ENCODE measurements at regions not wholly inside any gene's neighbourhood (a gene's known extent, or its start where the extent isn't known, plus 50 kb on each side); places are given as distances from the start of the nearest gene placed in this dataset.

DNA sequence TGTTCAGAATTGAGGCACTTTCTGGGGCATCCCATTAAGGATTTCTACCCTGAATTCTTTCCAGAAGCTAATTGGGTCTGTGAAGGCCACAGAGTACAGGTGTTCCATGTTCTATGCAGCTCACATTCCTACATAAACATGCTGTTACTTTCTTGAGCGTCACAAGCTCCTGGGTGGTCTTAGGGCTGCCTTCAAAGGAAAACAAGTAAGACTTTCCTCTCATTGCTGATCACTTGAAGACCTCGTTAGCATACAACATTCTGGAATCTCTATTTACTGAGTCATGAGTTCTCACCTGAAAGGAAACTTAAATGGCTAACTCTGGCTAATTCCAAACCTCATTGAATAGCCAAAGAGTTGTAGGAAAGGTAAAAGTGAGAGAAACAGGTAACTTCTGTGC is 63.0 kb upstream of the HMGA2 start:
- DNase-seq (ENCODE audit: low read depth in 1 of 2, low spot score in 1 of 2), result no peak

DNA sequence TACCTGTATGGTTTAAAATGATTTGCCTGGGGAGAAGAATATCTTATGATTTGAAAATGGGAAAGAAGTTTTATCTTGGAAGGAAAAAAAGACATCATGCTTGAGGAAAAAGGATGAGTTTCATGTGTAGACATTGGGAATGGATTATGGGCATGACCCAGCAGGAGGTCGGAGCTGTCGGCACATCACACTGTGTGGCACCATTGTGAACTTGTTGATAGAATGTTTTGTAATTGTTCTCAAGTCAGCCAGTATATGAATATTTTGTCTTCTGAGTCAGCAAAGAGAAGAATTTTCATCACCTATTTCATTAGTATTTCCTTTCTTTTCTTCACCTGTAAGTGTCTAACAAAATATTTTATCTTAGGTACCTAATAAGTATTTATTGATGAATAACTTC is 60.0 kb upstream of the HMGA2 start:
- DNase-seq (ENCODE audit: low read depth in 1 of 2, low spot score in 1 of 2), result no peak

DNA sequence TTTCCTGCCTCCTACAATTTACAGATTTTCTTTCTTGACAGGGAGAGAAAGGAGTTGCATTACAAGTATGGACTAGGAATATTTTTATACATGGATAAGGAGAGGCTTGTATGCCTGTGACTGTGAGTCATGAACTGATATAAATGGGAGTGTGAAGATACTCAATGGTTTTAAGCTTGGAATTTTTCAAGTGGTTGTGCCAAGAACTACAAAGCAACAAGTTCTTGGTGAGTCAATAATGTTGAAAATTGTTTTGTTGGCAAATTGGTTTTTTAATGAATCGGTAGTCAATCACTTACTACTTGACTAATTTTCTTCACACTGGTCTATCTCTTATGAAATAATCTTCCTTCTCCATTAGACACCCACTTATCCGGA is 58.9 kb upstream of the HMGA2 start:
- no peak for DNase-seq (ENCODE audit: low read depth in 1 of 2, low spot score in 1 of 2)

DNA sequence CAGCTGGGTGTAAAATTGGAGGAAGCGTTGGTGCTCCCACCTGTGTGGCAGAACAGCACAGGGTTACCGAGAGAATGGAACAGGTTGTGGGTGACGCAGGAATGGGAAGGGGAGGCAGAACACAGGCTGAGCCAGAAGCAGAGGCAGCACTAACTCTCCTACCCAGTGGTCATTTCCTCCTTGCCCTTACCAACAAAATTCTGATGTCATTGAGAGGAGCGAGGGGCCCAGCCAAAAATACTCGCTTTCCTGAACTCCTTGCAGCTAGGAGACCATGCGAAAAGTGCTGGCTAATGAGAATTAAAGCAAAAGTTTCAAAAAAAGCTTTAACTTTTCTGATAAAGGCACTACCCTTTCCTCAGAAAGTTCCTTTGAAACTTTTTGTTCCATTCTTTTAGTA is 54.4 kb upstream of the HMGA2 start:
- DNase-seq (ENCODE audit: low read depth in 1 of 2, low spot score in 1 of 2), result no peak
